ENCODE measurements at regions not wholly inside any gene's neighbourhood (a gene's known extent, or its start where the extent isn't known, plus 50 kb on each side); places are given as distances from the start of the nearest gene placed in this dataset.

- TF ChIP-seq, protein P1, sequence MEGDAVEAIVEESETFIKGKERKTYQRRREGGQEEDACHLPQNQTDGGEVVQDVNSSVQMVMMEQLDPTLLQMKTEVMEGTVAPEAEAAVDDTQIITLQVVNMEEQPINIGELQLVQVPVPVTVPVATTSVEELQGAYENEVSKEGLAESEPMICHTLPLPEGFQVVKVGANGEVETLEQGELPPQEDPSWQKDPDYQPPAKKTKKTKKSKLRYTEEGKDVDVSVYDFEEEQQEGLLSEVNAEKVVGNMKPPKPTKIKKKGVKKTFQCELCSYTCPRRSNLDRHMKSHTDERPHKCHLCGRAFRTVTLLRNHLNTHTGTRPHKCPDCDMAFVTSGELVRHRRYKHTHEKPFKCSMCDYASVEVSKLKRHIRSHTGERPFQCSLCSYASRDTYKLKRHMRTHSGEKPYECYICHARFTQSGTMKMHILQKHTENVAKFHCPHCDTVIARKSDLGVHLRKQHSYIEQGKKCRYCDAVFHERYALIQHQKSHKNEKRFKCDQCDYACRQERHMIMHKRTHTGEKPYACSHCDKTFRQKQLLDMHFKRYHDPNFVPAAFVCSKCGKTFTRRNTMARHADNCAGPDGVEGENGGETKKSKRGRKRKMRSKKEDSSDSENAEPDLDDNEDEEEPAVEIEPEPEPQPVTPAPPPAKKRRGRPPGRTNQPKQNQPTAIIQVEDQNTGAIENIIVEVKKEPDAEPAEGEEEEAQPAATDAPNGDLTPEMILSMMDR (IDR thresholded peaks at IDR 0.05): no peak
- TF ChIP-seq POLR2AphosphoS5 (IDR thresholded peaks at IDR 0.05; ENCODE audit: insufficient read depth in 1 of 2, low read depth in 1 of 2): no peak
- TF ChIP-seq POLR2A (IDR thresholded peaks at IDR 0.05): no peak
- intact Hi-C loops (cut with DNase I): no loop called here
These were observed 534.2 kb downstream of the HACE1 start for GRCh38 chr6:104325341-104326172.

DNA sequence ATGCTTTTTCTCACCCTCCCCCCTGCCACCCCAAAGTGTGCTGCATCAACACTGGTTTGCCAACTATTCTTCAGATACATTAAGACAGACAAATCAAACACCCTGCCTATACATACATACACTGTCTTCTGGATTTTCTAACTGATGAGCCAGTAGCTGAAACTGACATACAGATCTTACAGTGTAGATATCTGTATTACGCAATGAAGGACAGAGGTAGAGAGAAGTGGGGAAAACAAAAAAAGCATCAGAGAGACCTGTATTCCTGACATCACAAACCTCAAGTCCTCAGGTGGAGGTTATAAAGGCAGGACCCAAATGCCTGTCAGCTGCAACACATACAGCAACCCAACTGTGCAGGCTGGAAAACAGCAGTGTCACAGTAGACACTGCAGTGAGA is 535.4 kb downstream of the HACE1 start:
- Histone ChIP-seq H3K27ac (no peak overlapping the region), H3K4me1 (no peaks in the 10 kb centered on the region), H3K4me3 (no peak overlapping the region), H3K27me3 (no peaks in the 10 kb centered on the region), H3K9me3 (no peaks in the 10 kb centered on the region), H3K36me3 (no peaks in the 10 kb centered on the region)
- intact Hi-C loops (cut with DNase I): no loop called here
- TF ChIP-seq POLR2A (IDR thresholded peaks at IDR 0.05) (no peak), POLR2AphosphoS5 (IDR thresholded peaks at IDR 0.05; ENCODE audit: insufficient read depth in 1 of 2, low read depth in 1 of 2) (no peak)
- TF ChIP-seq, protein P1 (IDR thresholded peaks at IDR 0.05): no peak
- DNase-seq (ENCODE audit: extremely low spot score in 2 of 2): no peak

More at GRCh38 chr6:104325341-104326172, 534.2 kb downstream of the HACE1 start:
- no peaks in the 10 kb centered on the region for H3K27me3 ChIP-seq
- H3K4me1 ChIP-seq: no peaks in the 10 kb centered on the region
- DNase-seq (ENCODE audit: extremely low spot score in 2 of 2): no peak
- no peak overlapping the region for H3K27ac ChIP-seq
- H3K9me3 ChIP-seq: no peaks in the 10 kb centered on the region
- H3K4me3 ChIP-seq: no peak overlapping the region
- no peaks in the 10 kb centered on the region for H3K36me3 ChIP-seq

GRCh38 chr6:104322841-104323240 is 536.9 kb downstream of the HACE1 start:
- intact Hi-C loops (cut with DNase I): no loop called here
- Histone ChIP-seq H3K27me3 (no peaks in the 10 kb centered on the region), H3K4me3 (no peak overlapping the region), H3K36me3 (no peaks in the 10 kb centered on the region), H3K27ac (no peak overlapping the region), H3K4me1 (no peaks in the 10 kb centered on the region), H3K9me3 (no peaks in the 10 kb centered on the region)
- no peak for TF ChIP-seq POLR2AphosphoS5 (IDR thresholded peaks at IDR 0.05; ENCODE audit: insufficient read depth in 1 of 2, low read depth in 1 of 2)
- TF ChIP-seq, protein P1 (IDR thresholded peaks at IDR 0.05): no peak
- TF ChIP-seq POLR2A (IDR thresholded peaks at IDR 0.05): no peak
- no peak for DNase-seq (ENCODE audit: extremely low spot score in 2 of 2)

GRCh38 chr6:104321301-104321700 is 538.4 kb downstream of the HACE1 start:
- H3K27ac ChIP-seq: no peak overlapping the region
- TF ChIP-seq POLR2AphosphoS5 (IDR thresholded peaks at IDR 0.05; ENCODE audit: insufficient read depth in 1 of 2, low read depth in 1 of 2): no peak
- TF ChIP-seq POLR2A (IDR thresholded peaks at IDR 0.05): no peak
- no peak overlapping the region for H3K4me3 ChIP-seq
- no peak for DNase-seq (ENCODE audit: extremely low spot score in 2 of 2)
- intact Hi-C loops (cut with DNase I): no loop called here
- H3K9me3 ChIP-seq: no peaks in the 10 kb centered on the region
- H3K36me3 ChIP-seq: no peaks in the 10 kb centered on the region
- no peaks in the 10 kb centered on the region for H3K4me1 ChIP-seq
- H3K27me3 ChIP-seq: no peaks in the 10 kb centered on the region

GRCh38 chr6:104320896-104321295 is 538.8 kb downstream of the HACE1 start:
- TF ChIP-seq, protein P1 (IDR thresholded peaks at IDR 0.05): no peak
- TF ChIP-seq POLR2A (IDR thresholded peaks at IDR 0.05): no peak
- TF ChIP-seq POLR2AphosphoS5 (IDR thresholded peaks at IDR 0.05; ENCODE audit: insufficient read depth in 1 of 2, low read depth in 1 of 2): no peak
- Histone ChIP-seq H3K36me3 (no peaks in the 10 kb centered on the region), H3K4me1 (no peaks in the 10 kb centered on the region), H3K4me3 (no peak overlapping the region), H3K27me3 (no peaks in the 10 kb centered on the region), H3K27ac (no peak overlapping the region), H3K9me3 (no peaks in the 10 kb centered on the region)
- DNase-seq (ENCODE audit: extremely low spot score in 2 of 2): no peak
- intact Hi-C loops (cut with DNase I): no loop called here
